ENCODE measurements at regions not wholly inside any gene's neighbourhood (a gene's known extent, or its start where the extent isn't known, plus 50 kb on each side); places are given as distances from the start of the nearest gene placed in this dataset.

DNA sequence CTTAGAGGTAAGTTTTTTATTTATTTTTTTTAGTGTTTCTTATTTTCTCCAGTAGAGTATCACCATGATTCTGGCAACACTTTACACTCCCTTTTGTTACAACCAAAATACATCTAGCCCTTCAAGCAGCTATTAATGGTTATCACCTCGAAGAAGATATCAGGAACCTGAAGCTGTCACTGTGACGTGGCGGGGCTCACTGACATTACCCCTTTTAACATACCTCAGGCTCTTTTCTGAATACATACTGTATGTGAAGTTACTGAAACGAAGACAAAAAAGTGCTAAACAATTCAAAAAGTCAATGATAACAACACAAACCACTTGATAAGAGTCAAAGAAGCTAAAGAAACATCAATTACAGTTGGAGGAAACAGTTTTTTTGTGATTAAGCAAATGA is 1218.7 kb downstream of the EFNB2 start:
- TF ChIP-seq, protein P1, sequence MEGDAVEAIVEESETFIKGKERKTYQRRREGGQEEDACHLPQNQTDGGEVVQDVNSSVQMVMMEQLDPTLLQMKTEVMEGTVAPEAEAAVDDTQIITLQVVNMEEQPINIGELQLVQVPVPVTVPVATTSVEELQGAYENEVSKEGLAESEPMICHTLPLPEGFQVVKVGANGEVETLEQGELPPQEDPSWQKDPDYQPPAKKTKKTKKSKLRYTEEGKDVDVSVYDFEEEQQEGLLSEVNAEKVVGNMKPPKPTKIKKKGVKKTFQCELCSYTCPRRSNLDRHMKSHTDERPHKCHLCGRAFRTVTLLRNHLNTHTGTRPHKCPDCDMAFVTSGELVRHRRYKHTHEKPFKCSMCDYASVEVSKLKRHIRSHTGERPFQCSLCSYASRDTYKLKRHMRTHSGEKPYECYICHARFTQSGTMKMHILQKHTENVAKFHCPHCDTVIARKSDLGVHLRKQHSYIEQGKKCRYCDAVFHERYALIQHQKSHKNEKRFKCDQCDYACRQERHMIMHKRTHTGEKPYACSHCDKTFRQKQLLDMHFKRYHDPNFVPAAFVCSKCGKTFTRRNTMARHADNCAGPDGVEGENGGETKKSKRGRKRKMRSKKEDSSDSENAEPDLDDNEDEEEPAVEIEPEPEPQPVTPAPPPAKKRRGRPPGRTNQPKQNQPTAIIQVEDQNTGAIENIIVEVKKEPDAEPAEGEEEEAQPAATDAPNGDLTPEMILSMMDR (IDR thresholded peaks at IDR 0.05 in 2 of 3, conservative IDR thresholded peaks at IDR 0.05 in 1 of 3; ENCODE audit: borderline replicate concordance in 1 of 3, insufficient read depth in 1 of 3, low read depth in 2 of 3, low read length in 2 of 3): no peak
- TF ChIP-seq EZH2 (IDR thresholded peaks at IDR 0.05) (no peak), ZNF274 (IDR thresholded peaks at IDR 0.05; ENCODE audit: low read depth, low read length) (no peak), POLR2A (IDR thresholded peaks at IDR 0.05; ENCODE audit: borderline replicate concordance, extremely low read depth, insufficient read depth, insufficient read length) (no peak), YY1 (IDR thresholded peaks at IDR 0.05; ENCODE audit: extremely low read depth, insufficient replicate concordance, low read depth, low read length) (no peak), CBX3 (IDR thresholded peaks at IDR 0.05; ENCODE audit: low read depth) (no peak), RAD21 (IDR thresholded peaks at IDR 0.05; ENCODE audit: low read depth) (no peak), POLR2AphosphoS5 (IDR thresholded peaks at IDR 0.05; ENCODE audit: low read depth, low read length) (no peak), JUND (IDR thresholded peaks at IDR 0.05) (no peak), SP1 (IDR thresholded peaks at IDR 0.05; ENCODE audit: low read depth) (no peak), EGR1 (IDR thresholded peaks at IDR 0.05; ENCODE audit: low read depth) (no peak), TCF7L2 (IDR thresholded peaks at IDR 0.05; ENCODE audit: borderline replicate concordance, extremely low read depth, insufficient read depth, insufficient read length) (no peak), SIN3A (IDR thresholded peaks at IDR 0.05; ENCODE audit: low read depth) (no peak)
- TF ChIP-seq, protein P2, sequence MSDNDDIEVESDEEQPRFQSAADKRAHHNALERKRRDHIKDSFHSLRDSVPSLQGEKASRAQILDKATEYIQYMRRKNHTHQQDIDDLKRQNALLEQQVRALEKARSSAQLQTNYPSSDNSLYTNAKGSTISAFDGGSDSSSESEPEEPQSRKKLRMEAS (IDR thresholded peaks at IDR 0.05): no peak

Measured in HCT116 (cell line).